Astrocyte (in vitro differentiated cells and primary cell): ENCODE measurements at regions not wholly inside any gene's neighbourhood (a gene's known extent, or its start where the extent isn't known, plus 50 kb on each side); places are given as distances from the start of the nearest gene placed in this dataset.

Experiments
- EZH2 ChIP-seq: IDR thresholded peaks from 2 replicates; pipeline ENCODE4 v1.6.1; 2012; ENCODE audit warnings: mild to moderate bottlenecking, low read length, inconsistent platforms; ENCODE audit not compliant: insufficient read depth
- TF ChIP-seq, protein P1 (sequence below): IDR thresholded peaks from 2 replicates; pipeline ENCODE4 v1.5.1; 2011; ENCODE audit warnings: low read depth, mild to moderate bottlenecking, inconsistent platforms, low read length, moderate library complexity; ENCODE audit not compliant: insufficient read depth

GRCh38 chr6:145116591-145117178 lies 618.6 kb downstream of the EPM2A start:
- TF ChIP-seq, protein P1, sequence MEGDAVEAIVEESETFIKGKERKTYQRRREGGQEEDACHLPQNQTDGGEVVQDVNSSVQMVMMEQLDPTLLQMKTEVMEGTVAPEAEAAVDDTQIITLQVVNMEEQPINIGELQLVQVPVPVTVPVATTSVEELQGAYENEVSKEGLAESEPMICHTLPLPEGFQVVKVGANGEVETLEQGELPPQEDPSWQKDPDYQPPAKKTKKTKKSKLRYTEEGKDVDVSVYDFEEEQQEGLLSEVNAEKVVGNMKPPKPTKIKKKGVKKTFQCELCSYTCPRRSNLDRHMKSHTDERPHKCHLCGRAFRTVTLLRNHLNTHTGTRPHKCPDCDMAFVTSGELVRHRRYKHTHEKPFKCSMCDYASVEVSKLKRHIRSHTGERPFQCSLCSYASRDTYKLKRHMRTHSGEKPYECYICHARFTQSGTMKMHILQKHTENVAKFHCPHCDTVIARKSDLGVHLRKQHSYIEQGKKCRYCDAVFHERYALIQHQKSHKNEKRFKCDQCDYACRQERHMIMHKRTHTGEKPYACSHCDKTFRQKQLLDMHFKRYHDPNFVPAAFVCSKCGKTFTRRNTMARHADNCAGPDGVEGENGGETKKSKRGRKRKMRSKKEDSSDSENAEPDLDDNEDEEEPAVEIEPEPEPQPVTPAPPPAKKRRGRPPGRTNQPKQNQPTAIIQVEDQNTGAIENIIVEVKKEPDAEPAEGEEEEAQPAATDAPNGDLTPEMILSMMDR: no peak
- TF ChIP-seq EZH2: no peak
